IPS-NIHi7 (cell line): ENCODE measurements at regions not wholly inside any gene's neighbourhood (a gene's known extent, or its start where the extent isn't known, plus 50 kb on each side); places are given as distances from the start of the nearest gene placed in this dataset.

Source experiments
- DNase-seq: peaks from one replicate; pipeline ENCODE4 v3.0.0; 2012; ENCODE audit warnings: mixed read lengths; ENCODE audit errors: extremely low spot score

DNA sequence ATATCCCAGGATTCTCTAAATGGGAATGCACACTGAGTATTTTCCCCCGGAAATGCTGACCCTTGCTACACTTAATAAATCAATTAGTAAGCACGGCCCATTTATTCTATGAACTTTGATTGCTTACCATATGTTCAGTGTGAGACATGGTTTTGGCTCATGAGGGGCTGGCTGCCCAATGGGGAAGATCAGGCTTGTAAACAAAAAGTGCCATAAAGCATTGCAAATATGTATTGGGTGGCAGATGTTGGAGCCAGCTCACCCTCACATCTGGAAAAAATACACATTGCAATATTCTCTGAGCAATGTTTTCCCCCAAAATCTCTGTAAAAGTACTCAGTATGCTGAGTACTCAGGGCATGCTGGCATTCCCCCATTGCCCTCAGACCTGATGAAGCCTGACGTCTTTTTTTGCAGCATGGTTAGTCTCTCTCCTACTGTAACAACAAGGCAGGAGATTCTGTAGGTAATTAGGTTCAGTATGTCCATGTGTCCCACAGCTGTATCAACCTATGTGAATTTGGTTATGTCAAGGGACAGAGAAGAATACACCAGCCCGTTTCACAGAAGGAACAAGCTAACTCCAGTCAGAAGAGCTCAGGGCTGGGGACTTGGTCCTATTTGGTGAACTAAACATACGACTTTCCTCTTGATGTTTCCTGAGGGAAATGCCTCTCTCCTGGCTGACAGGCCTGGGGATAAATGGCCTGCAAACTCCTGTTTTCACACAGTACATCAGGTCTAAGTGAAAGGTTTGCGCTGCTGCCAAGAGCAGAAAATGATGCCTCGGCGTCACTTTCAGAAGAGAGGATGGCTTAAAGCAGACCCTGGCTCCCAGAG is 202.4 kb downstream of the INSIG2 start:
- DNase-seq, result no peak

DNA sequence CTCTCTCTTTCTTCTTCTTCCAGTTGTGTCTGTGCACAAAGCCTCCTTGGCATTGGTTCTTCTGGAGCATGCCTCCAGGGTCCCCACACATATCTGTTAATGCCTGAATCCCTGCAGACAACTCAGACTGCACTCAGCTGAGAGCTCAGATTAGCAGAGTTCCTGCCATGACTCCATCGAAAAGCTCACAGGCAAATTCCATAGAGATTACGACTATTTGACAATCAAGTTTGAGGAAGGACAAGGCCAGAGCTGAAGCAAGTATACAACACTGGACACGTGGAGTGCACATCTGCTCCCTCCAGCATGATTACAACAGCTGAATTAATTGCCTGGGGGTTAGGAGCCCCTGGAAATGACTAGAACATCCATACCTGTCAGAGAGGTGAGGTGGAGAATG is 190.7 kb downstream of the INSIG2 start:
- DNase-seq, result no peak

DNA sequence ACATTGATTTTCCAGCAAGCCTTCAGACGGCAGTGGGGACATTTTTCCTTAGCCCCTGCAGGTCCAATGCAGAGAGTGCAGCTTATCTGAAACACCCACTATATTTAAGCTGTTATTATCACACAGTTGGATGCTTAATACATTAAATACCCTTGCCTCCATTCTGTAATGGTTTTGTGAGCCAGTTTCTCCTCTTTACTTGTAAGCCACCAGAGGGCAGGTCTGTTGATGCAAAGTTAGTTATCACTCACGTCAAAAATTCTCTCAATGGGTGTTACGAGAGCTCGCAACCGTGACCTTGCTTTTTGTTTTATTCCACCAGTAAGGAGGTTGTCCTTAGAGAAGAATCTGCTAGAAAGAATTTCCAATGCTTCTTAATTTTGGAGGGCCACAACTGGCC is 189.8 kb downstream of the INSIG2 start:
- no peak for DNase-seq

DNA sequence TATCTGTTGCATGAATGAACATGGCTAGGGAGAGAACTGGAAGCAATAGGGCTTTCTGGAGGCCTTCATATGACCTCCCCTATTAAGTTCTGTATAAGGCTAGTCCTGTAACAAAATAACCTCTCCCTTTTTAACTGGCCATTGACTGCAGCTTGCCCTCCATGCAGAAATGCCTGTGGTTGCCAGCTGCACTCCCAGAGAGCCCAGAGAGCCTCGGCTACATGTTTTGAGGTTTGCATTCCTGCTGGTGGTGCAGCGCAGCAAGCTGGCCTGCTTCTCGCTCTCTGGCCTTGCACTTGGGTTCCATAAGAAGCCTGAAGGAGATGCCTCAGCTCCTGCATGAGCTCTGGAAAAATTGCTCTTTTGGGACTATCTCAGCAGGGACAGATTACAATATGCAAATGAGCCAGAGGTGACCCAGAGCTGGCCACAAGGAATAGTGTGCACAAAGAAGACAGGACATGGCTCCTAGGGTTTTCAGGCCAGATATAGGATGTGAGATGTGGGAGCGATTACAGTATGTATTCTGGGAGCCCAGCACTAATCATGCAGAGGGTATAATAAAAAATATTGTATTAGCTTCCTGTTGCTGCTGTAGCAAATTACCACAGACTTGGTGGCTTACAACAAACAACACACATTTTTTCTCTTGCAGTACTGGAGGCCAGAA is 186.7 kb downstream of the INSIG2 start:
- no peak for DNase-seq

DNA sequence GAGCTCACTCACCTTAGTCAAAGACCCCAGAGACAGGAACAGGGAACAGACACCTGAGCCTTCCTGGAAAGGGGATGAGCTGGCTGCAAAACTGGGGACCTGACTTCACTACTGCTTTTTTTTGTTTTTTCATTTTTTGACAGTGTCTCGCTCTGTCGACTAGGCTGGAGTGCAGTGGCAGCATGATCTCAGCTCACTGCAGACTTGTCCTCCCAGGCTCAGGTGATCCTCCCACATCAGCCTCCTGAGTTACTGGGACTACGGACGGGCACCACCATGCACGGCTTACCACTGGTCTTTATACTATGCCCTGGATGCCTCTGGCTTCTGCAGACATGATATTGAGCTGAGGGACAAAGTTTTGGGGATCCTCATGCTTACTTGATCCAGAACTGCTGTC is 184.1 kb downstream of the INSIG2 start:
- no peak for DNase-seq

DNA sequence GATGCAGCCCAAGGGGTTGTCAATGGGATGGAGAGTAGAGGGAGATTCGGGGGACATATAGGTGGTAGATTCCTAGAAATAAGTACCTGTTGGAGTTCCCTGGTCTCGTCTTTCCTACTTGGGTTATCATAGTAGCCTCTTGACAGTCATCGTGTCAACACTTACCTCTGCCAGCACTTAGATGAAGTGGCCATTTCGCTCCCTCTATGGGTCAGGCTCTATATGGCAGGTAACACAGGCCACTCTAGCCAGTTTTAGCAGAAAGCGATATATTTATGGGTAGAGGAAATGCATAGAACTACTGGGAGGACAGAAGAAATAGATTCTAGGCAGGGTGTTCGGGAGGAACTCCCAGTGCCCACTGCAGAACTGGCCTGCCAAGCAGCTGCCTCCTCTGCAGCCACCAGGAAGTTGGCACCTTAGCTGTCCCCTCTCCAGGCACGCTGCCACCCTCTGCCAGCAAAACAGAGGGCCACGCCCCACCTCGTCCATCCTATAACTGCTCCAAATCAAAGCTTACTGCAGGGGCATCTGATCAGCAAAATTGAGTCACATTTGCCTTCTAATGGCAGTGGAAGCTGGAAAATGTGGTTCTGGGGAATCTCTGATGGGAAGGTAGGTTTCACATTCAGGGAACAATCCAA is 181.3 kb downstream of the INSIG2 start:
- DNase-seq, result peak; percentile 49

DNA sequence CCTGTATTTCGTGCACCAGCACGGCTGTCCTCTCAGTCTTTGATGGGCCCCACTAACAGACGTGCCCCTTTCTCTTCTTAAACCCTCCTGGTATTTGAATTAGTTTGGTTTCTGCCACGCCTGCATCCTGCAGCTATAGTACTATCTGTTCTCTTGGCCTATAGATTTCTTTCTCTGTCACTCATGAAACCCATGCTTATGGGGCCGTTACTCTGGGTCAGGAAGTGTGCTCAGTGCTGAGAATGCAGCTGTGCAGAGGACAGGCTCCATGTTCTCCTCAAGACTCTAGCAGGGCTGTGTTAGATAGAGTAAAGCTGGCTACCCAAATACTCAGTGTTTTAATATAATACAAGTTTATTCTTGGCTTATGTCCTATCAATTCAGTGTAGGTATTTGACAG is 180.0 kb downstream of the INSIG2 start:
- no peak for DNase-seq

DNA sequence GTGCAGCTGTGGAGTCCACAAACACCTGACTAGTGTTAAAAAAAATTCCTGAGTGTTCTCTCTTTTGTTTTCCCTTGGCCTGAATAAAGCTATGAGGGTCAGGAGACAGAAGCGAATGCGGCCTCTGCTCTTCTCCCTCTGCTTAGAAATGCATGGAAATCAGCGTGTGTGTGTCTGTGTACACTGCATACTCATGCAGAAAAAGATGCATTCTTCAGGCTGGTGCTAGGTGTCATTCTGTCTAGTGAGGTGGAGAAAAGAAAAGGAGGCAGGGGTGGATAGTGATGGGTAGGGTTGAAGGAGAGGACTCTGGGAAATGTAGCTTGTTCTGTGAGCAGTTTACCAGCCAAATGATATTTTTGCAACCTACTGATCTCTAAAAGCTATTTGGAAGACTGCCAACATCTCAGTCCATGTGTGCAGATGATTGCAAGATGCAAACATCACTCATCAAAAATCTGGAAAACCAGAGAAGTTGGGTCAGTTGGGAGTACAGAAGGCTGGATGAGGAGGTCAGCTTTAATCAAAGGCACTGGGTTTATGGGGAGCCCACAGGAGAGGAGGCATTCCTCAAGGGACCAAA is 177.7 kb downstream of the INSIG2 start:
- DNase-seq, result no peak

DNA sequence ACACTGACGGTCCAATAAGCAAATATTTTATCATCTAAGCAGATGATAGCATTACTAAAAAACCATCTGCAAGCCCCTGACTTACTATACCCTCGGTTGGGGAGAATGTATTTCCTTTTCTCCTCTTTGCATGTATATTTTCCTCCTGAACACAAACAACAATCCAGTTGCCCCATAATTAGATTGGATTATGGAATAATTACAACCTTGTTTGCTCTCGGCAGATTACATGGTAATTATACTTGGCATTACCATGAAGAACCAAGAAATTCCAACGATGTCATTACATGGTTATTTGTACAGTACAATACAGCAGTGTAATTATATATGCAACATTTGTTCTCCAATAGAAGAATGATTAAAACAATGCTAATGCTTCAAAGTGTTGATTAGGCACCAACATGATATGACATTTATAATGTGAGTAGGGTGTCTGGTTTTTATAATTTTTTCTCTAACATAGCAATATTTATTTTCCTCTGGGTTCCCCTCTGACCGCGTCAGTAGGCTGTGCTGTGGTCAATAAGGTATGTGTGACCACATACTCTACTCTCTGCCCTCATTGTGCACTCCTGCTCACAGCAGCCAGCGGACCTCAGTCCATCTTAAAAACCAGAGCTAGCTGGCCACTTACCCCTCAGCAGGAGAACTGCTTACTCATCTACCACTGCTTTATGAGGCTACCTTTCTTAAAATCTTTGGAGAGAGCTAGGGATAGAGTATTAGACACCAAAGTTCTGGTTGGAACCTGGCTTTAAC is 176.1 kb downstream of the INSIG2 start:
- no peak for DNase-seq

DNA sequence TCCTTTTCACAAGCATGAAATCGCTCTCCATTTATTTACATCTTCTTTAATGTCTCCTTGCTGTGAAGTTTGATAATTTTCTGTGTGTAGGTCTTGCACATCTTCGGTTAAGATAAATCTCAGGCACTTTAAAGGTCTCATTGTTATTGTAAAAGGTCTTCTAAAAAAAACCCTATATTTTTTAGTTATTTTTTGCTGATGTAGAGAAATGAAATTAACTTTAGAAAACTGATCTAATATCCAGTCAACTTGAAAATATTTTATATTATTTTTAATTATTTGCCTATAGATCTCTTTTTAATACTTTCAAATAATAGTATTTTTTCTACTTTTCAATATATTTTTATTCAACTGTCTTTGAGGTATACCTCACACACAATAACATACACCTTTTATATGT is 169.4 kb downstream of the INSIG2 start:
- DNase-seq, result no peak

DNA sequence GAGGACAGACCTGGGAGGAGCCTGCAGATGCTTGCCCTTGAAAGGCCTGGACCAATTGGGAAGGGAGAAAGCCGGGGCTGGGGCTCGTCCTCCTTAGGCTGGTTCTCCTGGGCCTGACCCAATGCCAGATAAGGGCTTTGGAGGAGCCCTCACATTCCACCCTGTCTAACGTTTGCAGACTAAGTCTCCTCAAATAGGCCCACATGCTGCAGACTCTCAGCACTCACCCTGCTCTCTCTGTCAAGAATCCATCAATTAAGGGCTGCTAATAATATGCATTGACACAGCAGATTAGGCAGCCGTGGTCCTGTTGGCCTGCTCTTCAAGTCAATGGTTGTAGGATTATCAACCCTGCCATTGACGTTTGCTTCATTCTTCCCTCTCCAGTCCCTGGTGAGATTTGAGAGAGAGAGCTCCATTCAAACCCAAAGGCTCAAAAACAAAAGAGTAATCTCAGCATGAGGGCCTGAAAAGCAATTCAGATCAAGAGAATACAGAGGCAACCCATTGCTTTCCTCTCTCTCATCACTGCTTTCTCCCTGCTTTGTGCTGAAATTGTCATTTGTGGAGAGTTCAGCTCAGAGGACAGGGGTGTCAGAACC is 167.6 kb downstream of the INSIG2 start:
- DNase-seq, result peak; percentile 31

DNA sequence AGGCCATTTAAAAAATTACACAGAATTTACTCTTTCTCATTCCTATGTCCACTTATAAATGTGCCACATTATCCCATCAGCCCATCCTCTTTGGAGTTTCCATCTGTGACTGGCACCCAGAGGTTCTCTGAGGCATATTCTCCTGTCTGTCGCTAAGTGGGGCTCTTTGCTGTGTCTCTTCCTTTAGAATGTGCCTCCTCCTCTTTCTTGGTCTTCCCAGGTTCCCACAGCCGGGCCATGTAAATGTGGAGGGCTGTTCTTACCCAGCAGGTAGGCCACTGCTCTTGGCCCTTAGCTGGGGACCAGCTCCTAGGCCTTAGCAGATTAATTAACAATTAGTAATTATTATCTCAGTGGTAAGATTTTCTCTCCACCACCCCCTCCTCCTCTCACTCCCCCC is 167.0 kb downstream of the INSIG2 start:
- DNase-seq, result peak; percentile 23

DNA sequence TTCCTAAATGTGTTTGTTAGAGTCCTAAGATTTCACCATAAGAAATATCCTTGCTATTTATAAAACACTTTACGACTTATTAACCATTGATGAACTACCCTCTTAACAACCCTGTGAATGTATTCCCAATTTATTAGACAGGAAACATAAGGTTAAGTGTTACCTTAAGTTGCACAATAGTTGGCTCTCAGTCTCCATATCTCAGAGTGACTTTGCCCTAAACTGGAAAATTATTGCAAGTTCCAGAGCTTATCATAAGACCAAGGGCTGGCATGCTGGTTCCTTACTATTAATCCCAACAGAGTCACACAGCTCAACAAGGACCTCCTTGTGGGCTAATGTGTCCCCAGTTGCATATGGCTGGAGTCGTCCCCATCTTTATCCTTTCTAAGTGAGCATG is 165.8 kb downstream of the INSIG2 start:
- no peak for DNase-seq

DNA sequence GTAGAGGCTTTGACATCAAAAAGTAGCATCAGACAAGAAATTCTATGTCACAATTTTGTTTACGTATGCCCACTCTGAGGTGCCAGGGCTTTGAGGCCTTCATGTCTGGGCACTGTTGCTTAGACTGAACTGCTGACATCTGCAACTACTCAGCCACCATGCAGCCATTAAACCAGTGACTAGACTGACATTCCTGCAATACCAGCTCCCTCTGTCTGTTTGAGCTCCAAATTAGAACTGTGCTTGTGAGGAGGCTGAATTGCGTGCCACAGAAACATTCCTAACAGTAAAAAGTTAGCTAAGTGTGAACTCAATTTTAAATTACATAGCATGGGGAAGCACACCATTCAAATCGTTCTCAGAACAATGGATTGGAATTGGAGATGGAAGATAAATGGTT is 163.2 kb downstream of the INSIG2 start:
- DNase-seq, result peak; percentile 30

DNA sequence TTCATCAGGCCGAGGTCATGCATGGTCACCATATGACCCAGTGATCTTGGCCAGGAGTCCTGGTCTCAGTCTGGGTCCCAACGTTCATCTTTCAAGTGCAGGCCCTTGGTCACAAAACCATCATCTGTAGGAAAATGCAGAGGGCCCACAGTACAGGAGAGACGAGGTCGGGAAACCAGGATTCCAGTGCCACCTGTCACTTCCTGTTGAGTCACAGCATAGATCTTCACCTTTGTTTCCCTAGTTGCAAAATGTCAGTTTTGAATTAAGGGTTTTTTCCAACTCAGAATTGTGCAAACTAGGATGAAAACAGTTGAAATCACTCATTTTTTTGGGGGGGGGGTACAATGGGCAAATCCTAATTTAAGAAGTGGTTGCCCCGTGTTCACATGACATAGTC is 162.2 kb downstream of the INSIG2 start:
- DNase-seq, result no peak

DNA sequence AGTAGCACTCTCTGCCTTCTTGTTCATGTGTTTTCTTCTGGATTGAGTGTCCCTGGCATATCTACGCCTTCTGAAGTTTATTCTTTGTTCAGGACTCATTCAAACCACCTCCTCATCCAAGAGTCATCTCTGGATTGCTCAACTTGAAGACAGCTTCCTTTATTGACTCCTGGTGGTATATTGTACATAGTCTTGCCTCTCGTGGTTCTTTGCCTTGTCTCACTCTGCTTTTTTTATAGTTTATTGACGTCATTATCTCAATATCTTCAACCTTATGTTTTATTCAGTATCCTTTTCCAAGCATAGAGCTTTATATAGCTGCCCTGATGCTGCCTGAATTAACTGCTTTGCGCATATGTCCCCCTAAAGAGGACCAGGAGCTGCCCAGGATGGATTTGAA is 161.7 kb downstream of the INSIG2 start:
- DNase-seq, result no peak

DNA sequence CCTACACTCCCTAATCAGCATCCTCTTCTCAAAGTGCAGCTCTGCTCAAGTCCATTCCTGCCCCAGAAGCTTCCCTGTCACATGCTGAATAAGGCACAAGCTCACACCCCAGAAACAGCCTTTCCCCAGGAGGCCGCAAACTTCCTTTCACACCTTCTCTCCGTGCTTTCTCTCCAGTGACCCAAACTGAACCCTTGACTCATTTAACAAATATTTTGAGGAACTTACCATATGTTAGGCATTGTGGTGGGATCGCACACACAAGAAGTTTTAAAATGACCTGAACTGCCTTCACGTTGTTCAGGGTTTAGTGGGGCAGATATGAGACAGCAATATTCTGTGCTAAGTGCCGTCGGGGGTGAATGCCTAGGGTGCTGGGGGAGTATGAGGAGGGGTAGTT is 161.3 kb downstream of the INSIG2 start:
- DNase-seq, result no peak

DNA sequence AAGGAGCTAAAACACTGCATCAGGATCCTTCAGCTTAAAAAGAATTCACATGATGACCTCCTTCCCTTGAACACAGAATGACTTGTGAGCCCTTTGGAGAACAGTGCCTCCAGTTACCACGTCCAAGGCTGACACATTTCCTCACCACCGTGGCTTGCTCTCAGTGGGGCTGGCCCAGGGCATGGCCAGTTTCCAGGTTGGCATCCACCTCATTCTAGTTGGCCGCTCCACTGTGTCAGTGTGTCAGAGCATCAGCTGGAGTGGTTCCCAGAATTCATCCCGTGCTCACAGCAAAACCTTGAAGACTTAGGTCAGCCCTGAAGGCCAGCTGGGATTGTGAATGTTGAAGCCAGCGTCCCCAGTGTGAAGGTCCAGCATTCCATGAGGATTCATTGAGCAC is 158.5 kb downstream of the INSIG2 start:
- DNase-seq, result no peak

DNA sequence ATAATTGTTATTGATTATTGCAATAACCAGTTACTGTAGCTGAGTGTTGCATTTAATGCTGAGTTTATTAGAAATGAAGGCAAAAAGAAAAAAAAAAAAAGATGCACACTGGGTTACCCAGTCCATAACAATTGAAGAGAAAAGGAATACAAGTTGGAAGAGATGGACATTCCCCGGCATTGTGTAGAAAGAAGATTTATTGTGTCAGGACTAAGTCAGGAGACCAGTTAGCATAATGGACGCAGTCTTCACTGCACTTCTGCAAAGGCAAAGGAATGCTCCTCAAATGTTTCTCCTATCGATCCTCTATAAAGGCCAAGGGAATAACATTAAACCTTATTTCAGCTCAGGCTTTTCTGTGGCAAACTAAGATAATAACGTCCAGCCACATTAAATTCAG is 157.8 kb downstream of the INSIG2 start:
- DNase-seq, result no peak

DNA sequence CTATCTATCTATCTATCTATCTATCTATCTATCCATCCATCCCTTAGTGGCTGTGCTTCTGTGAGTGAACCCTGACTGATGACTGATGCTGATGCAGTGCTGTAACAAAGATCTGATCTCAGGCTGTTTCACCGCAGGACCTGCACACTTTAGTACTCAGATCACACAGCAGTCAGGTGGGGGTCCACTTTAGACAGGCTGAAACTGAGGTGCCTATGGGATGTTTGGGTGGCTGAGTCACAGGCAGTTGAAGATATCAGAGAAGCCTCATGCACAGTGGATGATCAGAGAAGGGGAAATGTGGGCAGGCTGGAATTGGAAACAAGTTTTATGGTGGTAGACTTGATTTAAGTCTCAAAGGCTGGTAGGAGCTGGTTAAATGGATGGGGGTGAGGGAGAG is 156.4 kb downstream of the INSIG2 start:
- DNase-seq, result no peak

DNA sequence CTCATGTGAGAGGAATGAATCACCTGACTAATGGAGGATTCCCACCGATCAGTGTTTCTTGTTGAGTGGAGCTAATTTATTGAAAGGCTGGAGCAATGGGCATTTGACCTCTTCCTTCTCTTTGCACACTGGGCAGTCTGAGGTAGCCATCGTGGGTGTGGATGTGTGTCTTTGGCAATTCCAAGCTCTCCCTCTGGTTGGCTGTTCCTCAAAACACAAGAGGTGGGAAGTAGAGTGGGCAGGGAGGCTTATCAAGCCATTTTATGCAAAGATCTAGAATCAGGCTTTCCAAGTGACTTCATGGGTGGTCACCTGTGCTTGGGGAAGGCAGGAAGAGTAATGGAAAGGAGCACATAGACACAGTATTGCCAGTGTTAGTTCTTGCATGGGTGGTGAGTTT is 154.8 kb downstream of the INSIG2 start:
- no peak for DNase-seq
